Breast epithelium (tissue), 3 donors: ENCODE measurements at regions not wholly inside any gene's neighbourhood (a gene's known extent, or its start where the extent isn't known, plus 50 kb on each side); places are given as distances from the start of the nearest gene placed in this dataset.

ENCODE experiments used
- POLR2A ChIP-seq: fragments of 450-650 bp; IDR thresholded peaks from one replicate; pipeline ENCODE4 v1.6.1; 2016; ENCODE audit warnings: antibody characterized with exemption, mild to moderate bottlenecking, moderate library complexity
- POLR2AphosphoS5 ChIP-seq, 3 donors: sonication (generic); formaldehyde crosslinking; IDR thresholded peaks; one replicate each; pipeline ENCODE4 v1.6.1; 2017; ENCODE audit warnings: antibody characterized with exemption in 3 of 3
- TF ChIP-seq, protein P1 (sequence below), 3 donors: fragments of 450-650 bp; IDR thresholded peaks; one replicate each; pipeline ENCODE4 v1.5.1; 2016 to 2017; ENCODE audit warnings: antibody characterized with exemption in 3 of 3, mild to moderate bottlenecking in 3 of 3, moderate library complexity in 3 of 3

DNA sequence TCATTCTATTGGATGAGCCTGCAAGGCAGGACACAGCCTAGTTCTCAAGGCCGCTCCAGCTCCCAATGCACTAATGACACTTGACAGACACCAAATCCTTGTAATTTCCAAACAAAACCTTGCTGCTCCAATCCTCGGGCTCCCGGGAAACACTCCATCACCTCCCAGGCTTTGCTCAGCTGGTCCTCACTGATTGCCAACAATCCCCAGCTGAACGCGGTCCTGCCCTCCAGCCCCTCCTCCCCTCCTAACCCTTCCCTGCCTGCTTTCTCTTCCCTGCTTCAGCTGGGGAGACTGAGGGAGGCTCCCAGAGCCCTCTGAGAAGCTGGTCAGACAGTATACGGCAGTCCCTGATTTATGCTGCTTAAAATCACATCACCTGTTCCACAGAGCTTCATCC lies 114.4 kb upstream of the TNR start:
- TF ChIP-seq POLR2A (no peak), POLR2AphosphoS5 (IDR thresholded peaks at IDR 0.05) (no peak)
- TF ChIP-seq, protein P1, sequence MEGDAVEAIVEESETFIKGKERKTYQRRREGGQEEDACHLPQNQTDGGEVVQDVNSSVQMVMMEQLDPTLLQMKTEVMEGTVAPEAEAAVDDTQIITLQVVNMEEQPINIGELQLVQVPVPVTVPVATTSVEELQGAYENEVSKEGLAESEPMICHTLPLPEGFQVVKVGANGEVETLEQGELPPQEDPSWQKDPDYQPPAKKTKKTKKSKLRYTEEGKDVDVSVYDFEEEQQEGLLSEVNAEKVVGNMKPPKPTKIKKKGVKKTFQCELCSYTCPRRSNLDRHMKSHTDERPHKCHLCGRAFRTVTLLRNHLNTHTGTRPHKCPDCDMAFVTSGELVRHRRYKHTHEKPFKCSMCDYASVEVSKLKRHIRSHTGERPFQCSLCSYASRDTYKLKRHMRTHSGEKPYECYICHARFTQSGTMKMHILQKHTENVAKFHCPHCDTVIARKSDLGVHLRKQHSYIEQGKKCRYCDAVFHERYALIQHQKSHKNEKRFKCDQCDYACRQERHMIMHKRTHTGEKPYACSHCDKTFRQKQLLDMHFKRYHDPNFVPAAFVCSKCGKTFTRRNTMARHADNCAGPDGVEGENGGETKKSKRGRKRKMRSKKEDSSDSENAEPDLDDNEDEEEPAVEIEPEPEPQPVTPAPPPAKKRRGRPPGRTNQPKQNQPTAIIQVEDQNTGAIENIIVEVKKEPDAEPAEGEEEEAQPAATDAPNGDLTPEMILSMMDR (IDR thresholded peaks at IDR 0.05), result no peak
